ENCODE measurements at regions not wholly inside any gene's neighbourhood (a gene's known extent, or its start where the extent isn't known, plus 50 kb on each side); places are given as distances from the start of the nearest gene placed in this dataset.

GRCh38 chr3:74121761-74122160, 492.7 kb downstream of the CNTN3 start:
- no peak for TF ChIP-seq MAX (IDR thresholded peaks at IDR 0.05)
- no peak for TF ChIP-seq TEAD4 (IDR thresholded peaks at IDR 0.05)
- no peak for TF ChIP-seq YY1 (IDR thresholded peaks at IDR 0.05; ENCODE audit: low read depth)
- TF ChIP-seq USF1 (IDR thresholded peaks at IDR 0.05), result no peak
- TF ChIP-seq TAF1 (IDR thresholded peaks at IDR 0.05; ENCODE audit: low read depth), result no peak
- no peak for TF ChIP-seq EP300 (IDR thresholded peaks at IDR 0.05; ENCODE audit: borderline replicate concordance)
- no peak for TF ChIP-seq EGR1 (IDR thresholded peaks at IDR 0.05)
- no peak for TF ChIP-seq CEBPB (IDR thresholded peaks at IDR 0.05)
- TF ChIP-seq NFIC (IDR thresholded peaks at IDR 0.05), result no peak
- no peak for TF ChIP-seq RAD21 (IDR thresholded peaks at IDR 0.05; ENCODE audit: low read depth)
- TF ChIP-seq TCF12 (IDR thresholded peaks at IDR 0.05; ENCODE audit: low read depth), result no peak
- TF ChIP-seq FOXM1 (IDR thresholded peaks at IDR 0.05; ENCODE audit: borderline replicate concordance, low read depth), result no peak
- TF ChIP-seq ZBTB7A (IDR thresholded peaks at IDR 0.05; ENCODE audit: low read depth), result no peak

Measured in Ishikawa (cell line).